ENCODE measurements at regions not wholly inside any gene's neighbourhood (a gene's known extent, or its start where the extent isn't known, plus 50 kb on each side); places are given as distances from the start of the nearest gene placed in this dataset.

GRCh38 chr5:38716516-38716915 is 129.3 kb upstream of the OSMR start:
- TF ChIP-seq POLR2A (IDR thresholded peaks at IDR 0.05) (no peak), CTCF (IDR thresholded peaks at IDR 0.05) (no peak)

Measured in right lobe of liver (tissue), 4 donors.